Mucosa of rectum (tissue), 2 donors: ENCODE measurements at regions not wholly inside any gene's neighbourhood (a gene's known extent, or its start where the extent isn't known, plus 50 kb on each side); places are given as distances from the start of the nearest gene placed in this dataset.

Source experiments
- H3K27ac ChIP-seq, 2 donors: one replicate each; pipeline ENCODE4 v1.7.0; 2013; ENCODE audit warnings: inconsistent platforms in 2 of 2, low read depth in 2 of 2, low read length in 2 of 2
- H3K27me3 ChIP-seq, 2 donors: one replicate each; pipeline ENCODE4 v1.7.0; 2013; ENCODE audit warnings: low read length in 2 of 2; ENCODE audit not compliant: control insufficient read depth in 2 of 2, insufficient read depth in 2 of 2
- H3K36me3 ChIP-seq, 2 donors: one replicate each; pipeline ENCODE4 v1.7.0; 2013; ENCODE audit warnings: low read length in 2 of 2; ENCODE audit not compliant: control insufficient read depth in 2 of 2, insufficient read depth in 2 of 2
- H3K4me1 ChIP-seq, 2 donors: one replicate each; pipeline ENCODE4 v1.7.0; 2013; ENCODE audit warnings: low read length in 2 of 2, mild to moderate bottlenecking in 1 of 2; ENCODE audit not compliant: control insufficient read depth in 2 of 2, insufficient read depth in 2 of 2
- H3K4me3 ChIP-seq, 2 donors: one replicate each; pipeline ENCODE4 v1.7.0; 2013; ENCODE audit warnings: low read length in 2 of 2
- H3K9ac ChIP-seq, 2 donors: one replicate each; pipeline ENCODE4 v1.7.0; 2013; ENCODE audit warnings: low read length in 2 of 2, low read depth in 1 of 2, mild to moderate bottlenecking in 1 of 2
- H3K9me3 ChIP-seq, 2 donors: one replicate each; pipeline ENCODE4 v1.7.0; 2013; ENCODE audit warnings: low read length in 2 of 2; ENCODE audit not compliant: control insufficient read depth in 2 of 2
- donor health status: healthy.
- donor health status: Normal muscosa, but diverticular disease.

- Histone ChIP-seq H3K9ac (no peak overlapping the region), H3K27ac (no peak overlapping the region), H3K4me1 (no peaks in the 10 kb centered on the region), H3K4me3 (no peak overlapping the region), H3K36me3 (no peaks in the 10 kb centered on the region), H3K9me3 (no peaks in the 10 kb centered on the region), H3K27me3 (peaks cover 0 to 3% of the 10 kb centered on the region in 2 donors)
Observed at GRCh38 chrX:46400530-46401443, 144.4 kb downstream of the ZNF674 start.

DNA sequence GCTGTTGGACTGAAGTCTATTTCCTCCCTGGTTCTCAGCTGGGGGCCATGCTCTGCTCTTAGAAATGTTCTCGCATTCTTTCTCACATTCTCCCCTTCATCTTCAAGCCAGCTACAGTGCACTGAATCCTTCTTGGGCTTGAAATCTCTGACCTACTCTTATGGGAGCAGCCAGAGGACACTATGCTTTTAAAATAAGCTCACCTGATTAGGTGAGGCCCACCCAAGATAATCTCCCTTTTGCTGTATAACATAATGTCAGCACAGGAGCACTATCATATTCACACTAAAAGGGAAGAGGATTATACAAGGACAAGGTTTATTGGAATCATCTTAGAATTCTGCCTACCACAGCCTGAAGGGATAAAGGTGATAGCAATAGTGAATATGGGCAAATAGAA is 146.3 kb downstream of the ZNF674 start:
- H3K9me3 ChIP-seq: no peaks in the 10 kb centered on the region
- H3K27ac ChIP-seq: no peak overlapping the region
- H3K4me3 ChIP-seq: no peak overlapping the region
- no peaks in the 10 kb centered on the region for H3K27me3 ChIP-seq
- H3K9ac ChIP-seq: no peak overlapping the region
- no peaks in the 10 kb centered on the region for H3K4me1 ChIP-seq
- no peaks in the 10 kb centered on the region for H3K36me3 ChIP-seq

- no peak overlapping the region for H3K4me3 ChIP-seq
- no peaks in the 10 kb centered on the region for H3K27me3 ChIP-seq
- no peaks in the 10 kb centered on the region for H3K36me3 ChIP-seq
- no peaks in the 10 kb centered on the region for H3K9me3 ChIP-seq
- H3K9ac ChIP-seq: no peak overlapping the region
- no peak overlapping the region for H3K27ac ChIP-seq
- no peaks in the 10 kb centered on the region for H3K4me1 ChIP-seq
Observed at GRCh38 chrX:46398126-46398525, 147.1 kb downstream of the ZNF674 start.

DNA sequence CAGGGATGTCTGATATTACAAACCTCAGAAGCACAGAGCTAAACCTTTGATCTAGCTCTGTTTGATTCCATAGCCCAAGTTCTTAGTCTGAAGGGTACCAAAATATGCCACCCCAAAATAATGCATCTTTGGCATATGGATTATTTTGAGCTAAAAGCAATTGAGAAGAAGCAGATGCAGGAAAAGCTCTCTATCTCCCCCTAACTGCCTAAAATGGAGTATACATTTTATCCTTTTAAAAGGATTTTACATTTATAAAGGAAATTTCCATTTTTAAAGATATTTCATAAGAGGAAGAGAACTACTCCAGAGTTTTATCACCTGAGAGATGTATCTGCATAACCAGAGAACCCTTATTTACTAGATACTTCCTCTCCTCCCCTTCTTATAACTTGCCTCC is 158.7 kb downstream of the ZNF674 start:
- Histone ChIP-seq H3K4me1 (no peaks in the 10 kb centered on the region), H3K9me3 (peaks cover 0 to 7% of the 10 kb centered on the region in 2 donors), H3K27ac (no peak overlapping the region), H3K36me3 (no peaks in the 10 kb centered on the region), H3K9ac (no peak overlapping the region), H3K4me3 (no peak overlapping the region), H3K27me3 (no peaks in the 10 kb centered on the region)

- Histone ChIP-seq H3K27me3 (peaks cover 0 to 2% of the 10 kb centered on the region in 2 donors), H3K4me3 (no peak overlapping the region), H3K27ac (no peak overlapping the region), H3K9me3 (no peaks in the 10 kb centered on the region), H3K9ac (no peak overlapping the region), H3K36me3 (no peaks in the 10 kb centered on the region), H3K4me1 (no peaks in the 10 kb centered on the region)
Observed at GRCh38 chrX:46383006-46383405, 162.2 kb downstream of the ZNF674 start.

DNA sequence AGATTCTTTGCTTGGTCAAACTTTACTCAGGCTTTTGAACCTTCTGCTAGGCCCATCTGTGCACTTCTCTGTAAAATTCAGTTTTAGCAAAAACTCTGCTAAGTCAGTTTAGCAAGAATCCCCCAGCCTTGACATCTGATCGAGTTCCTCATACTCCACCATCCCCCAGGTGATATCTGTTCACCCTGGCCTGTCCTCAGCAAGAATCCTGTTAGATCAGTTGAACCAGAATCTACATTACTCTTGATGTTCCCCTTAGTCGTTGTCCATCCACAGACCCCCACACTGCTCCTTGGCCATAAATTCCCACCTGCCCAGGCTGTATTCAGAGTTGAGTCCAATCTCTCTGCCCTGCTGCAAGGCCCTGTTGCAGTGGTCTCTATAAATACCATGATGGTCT is 162.6 kb downstream of the ZNF674 start:
- H3K27me3 ChIP-seq: peaks cover 0 to 2% of the 10 kb centered on the region in 2 donors
- H3K36me3 ChIP-seq: no peaks in the 10 kb centered on the region
- no peak overlapping the region for H3K9ac ChIP-seq
- H3K4me3 ChIP-seq: no peak overlapping the region
- H3K27ac ChIP-seq: no peak overlapping the region
- H3K9me3 ChIP-seq: no peaks in the 10 kb centered on the region
- no peaks in the 10 kb centered on the region for H3K4me1 ChIP-seq

DNA sequence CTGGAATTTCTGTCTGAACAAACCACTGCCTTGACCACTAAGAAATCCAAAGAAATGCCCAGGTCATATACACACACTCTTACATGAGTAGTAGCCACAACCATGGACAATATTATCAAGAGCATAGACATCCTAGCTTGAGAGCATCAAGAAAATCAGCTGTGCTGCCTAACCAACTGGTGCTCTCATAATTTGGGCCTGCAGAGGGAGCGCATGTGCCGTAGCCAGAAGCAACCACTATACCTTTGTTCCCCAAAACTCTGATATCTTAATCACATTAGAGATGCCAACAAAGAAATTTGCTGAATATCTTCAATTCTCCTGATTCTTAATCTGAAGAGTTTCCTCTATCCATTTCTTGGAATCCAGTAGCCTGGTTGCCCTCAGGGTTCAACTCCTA is 163.6 kb downstream of the ZNF674 start:
- H3K9ac ChIP-seq: no peak overlapping the region
- H3K9me3 ChIP-seq: no peaks in the 10 kb centered on the region
- H3K36me3 ChIP-seq: no peaks in the 10 kb centered on the region
- H3K4me1 ChIP-seq: no peaks in the 10 kb centered on the region
- H3K27me3 ChIP-seq: peaks cover 0 to 2% of the 10 kb centered on the region in 2 donors
- H3K27ac ChIP-seq: no peak overlapping the region
- no peak overlapping the region for H3K4me3 ChIP-seq

GRCh38 chrX:46380148-46380752 is 165.0 kb downstream of the ZNF674 start:
- H3K27ac ChIP-seq: no peak overlapping the region
- no peaks in the 10 kb centered on the region for H3K36me3 ChIP-seq
- H3K27me3 ChIP-seq: peaks cover 0 to 2% of the 10 kb centered on the region in 2 donors
- H3K9me3 ChIP-seq: no peaks in the 10 kb centered on the region
- H3K4me1 ChIP-seq: no peaks in the 10 kb centered on the region
- H3K9ac ChIP-seq: no peak overlapping the region
- H3K4me3 ChIP-seq: no peak overlapping the region

GRCh38 chrX:46376246-46376885 is 168.9 kb downstream of the ZNF674 start:
- Histone ChIP-seq H3K9me3 (no peaks in the 10 kb centered on the region), H3K9ac (no peak overlapping the region), H3K4me1 (no peaks in the 10 kb centered on the region), H3K36me3 (no peaks in the 10 kb centered on the region), H3K27me3 (peaks cover 0 to 2% of the 10 kb centered on the region in 2 donors), H3K27ac (no peak overlapping the region), H3K4me3 (no peak overlapping the region)

DNA sequence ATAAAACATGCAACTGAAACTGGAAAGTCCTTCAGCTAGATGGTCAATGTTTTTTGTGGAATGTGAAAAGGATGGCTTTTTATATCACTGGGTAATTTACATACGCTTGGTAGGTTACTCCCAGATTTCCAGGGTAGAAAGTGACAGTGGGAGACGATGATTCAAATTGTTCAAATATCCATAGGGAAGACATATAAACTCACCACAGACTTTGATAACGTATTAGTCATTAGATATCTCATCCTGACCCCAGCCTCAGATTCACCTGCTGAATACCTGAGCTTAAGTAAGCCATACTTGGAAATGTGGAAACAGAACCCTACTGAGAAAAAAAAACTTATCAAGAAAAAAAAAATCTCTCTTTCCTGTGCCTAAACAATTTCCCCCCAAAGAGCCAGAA is 169.4 kb downstream of the ZNF674 start:
- no peak overlapping the region for H3K27ac ChIP-seq
- no peak overlapping the region for H3K4me3 ChIP-seq
- H3K9me3 ChIP-seq: no peaks in the 10 kb centered on the region
- H3K36me3 ChIP-seq: no peaks in the 10 kb centered on the region
- peaks cover 0 to 2% of the 10 kb centered on the region in 2 donors for H3K27me3 ChIP-seq
- no peaks in the 10 kb centered on the region for H3K4me1 ChIP-seq
- H3K9ac ChIP-seq: no peak overlapping the region
